NB4 (cell line): ENCODE measurements at regions not wholly inside any gene's neighbourhood (a gene's known extent, or its start where the extent isn't known, plus 50 kb on each side); places are given as distances from the start of the nearest gene placed in this dataset.

Experiments
- DNase-seq: peaks from one replicate; pipeline ENCODE4 v3.0.0; 2010; ENCODE audit warnings: low read depth
- H3K4me3 ChIP-seq: one replicate; pipeline ENCODE4 v1.5.1; 2011; ENCODE audit warnings: mild to moderate bottlenecking, low read depth, low read length, moderate library complexity
- CTCF ChIP-seq: IDR thresholded peaks from one replicate; pipeline ENCODE4 v1.5.1; 2012; ENCODE audit warnings: low read depth, low read length
- MAX ChIP-seq: IDR thresholded peaks from 2 replicates; pipeline ENCODE4 v1.6.1; 2011; ENCODE audit warnings: low read depth, low read length
- MYC ChIP-seq: IDR thresholded peaks from 2 replicates; pipeline ENCODE4 v1.6.1; 2011; ENCODE audit warnings: low read depth, low read length
- POLR2A ChIP-seq: IDR thresholded peaks from 2 replicates; pipeline ENCODE4 v1.6.1; 2011; ENCODE audit warnings: mild to moderate bottlenecking; ENCODE audit not compliant: insufficient read length; ENCODE audit errors: extremely low read depth

- no peak for DNase-seq
- TF ChIP-seq MYC (no peak), POLR2A (no peak), MAX (no peak), CTCF (no peak)
- H3K4me3 ChIP-seq: no peak overlapping the region
Observed at GRCh38 chr1:199809311-199809710, 218.2 kb upstream of the NR5A2 start.

- DNase-seq: peak; percentile 10
- TF ChIP-seq POLR2A: no peak
- no peak for TF ChIP-seq MYC
- TF ChIP-seq CTCF: no peak
- no peak for TF ChIP-seq MAX
- no peak overlapping the region for H3K4me3 ChIP-seq
Observed at GRCh38 chr1:199811163-199811562, 216.3 kb upstream of the NR5A2 start.

GRCh38 chr1:199813198-199813597 lies 214.3 kb upstream of the NR5A2 start:
- TF ChIP-seq CTCF (no peak), POLR2A (no peak), MYC (no peak), MAX (no peak)
- no peak overlapping the region for H3K4me3 ChIP-seq
- DNase-seq: no peak

GRCh38 chr1:199815947-199816346 lies 211.6 kb upstream of the NR5A2 start:
- TF ChIP-seq MYC: no peak
- no peak for TF ChIP-seq MAX
- TF ChIP-seq POLR2A: no peak
- TF ChIP-seq CTCF: no peak
- DNase-seq: peak; percentile 14
- H3K4me3 ChIP-seq: no peak overlapping the region

- no peak overlapping the region for H3K4me3 ChIP-seq
- no peak for TF ChIP-seq MAX
- no peak for TF ChIP-seq POLR2A
- no peak for TF ChIP-seq MYC
- TF ChIP-seq CTCF: no peak
- DNase-seq: no peak
Observed at GRCh38 chr1:199817266-199817665, 210.2 kb upstream of the NR5A2 start.
